WI38 (cell line): ENCODE measurements at regions not wholly inside any gene's neighbourhood (a gene's known extent, or its start where the extent isn't known, plus 50 kb on each side); places are given as distances from the start of the nearest gene placed in this dataset.
"Not testable (repeated sequence)": the region's sequence is repeated elsewhere in the genome, so short reads cannot be mapped to it uniquely, and the experiment has no call there.

Experiments
- H3K4me3 ChIP-seq: 2 replicates; pipeline ENCODE4 v1.5.1; 2011; ENCODE audit warnings: low read depth, mild to moderate bottlenecking, control low read depth, low read length
- TF ChIP-seq, protein P1 (sequence below): IDR thresholded peaks from 2 replicates; pipeline ENCODE4 v1.5.1; 2012; ENCODE audit warnings: low read depth, mild to moderate bottlenecking, control low read depth, low read length

DNA sequence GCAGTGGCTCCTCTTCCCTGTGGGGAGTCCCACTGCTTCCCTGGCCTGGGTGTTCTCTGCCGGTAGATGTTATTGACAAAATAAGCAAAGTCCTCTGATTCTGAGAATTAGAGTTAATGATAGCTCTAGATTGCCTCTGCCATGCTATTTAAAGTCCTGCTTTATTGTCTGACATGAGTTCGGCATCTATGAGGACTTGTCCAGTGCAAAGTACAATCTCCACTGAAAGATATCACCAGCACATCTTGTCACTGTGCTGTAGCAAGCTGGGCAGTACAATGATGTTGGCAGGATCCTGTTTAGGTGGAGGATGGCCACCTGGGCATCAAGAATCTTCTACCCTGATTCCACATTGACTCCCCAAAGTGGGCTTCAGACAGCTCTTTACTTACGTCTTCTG, 54.0 kb upstream of the ATP5PO start:
- H3K4me3 ChIP-seq: no peak overlapping the region

DNA sequence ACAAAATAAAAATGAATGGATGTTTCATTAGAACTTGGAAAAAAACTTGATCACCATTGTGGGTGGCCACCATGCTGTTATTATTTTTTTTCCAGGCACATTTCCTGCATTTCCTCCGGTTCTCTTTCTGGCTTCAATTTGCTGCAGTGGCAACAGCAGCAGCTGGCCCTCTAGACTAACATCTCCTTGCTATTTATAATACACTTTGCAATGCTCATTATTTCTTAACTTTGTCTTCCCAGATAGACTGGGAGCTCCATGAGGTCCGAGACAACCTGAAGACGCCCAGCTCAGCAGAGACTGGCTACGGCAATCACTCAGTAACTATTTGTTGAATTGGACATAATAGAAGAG, 53.4 kb upstream of the ATP5PO start:
- TF ChIP-seq, protein P1, sequence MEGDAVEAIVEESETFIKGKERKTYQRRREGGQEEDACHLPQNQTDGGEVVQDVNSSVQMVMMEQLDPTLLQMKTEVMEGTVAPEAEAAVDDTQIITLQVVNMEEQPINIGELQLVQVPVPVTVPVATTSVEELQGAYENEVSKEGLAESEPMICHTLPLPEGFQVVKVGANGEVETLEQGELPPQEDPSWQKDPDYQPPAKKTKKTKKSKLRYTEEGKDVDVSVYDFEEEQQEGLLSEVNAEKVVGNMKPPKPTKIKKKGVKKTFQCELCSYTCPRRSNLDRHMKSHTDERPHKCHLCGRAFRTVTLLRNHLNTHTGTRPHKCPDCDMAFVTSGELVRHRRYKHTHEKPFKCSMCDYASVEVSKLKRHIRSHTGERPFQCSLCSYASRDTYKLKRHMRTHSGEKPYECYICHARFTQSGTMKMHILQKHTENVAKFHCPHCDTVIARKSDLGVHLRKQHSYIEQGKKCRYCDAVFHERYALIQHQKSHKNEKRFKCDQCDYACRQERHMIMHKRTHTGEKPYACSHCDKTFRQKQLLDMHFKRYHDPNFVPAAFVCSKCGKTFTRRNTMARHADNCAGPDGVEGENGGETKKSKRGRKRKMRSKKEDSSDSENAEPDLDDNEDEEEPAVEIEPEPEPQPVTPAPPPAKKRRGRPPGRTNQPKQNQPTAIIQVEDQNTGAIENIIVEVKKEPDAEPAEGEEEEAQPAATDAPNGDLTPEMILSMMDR: no peak
- no peak overlapping the region for H3K4me3 ChIP-seq

More for the DNA sequence above, 54.0 kb upstream of the ATP5PO start:
- TF ChIP-seq, protein P1: no peak

DNA sequence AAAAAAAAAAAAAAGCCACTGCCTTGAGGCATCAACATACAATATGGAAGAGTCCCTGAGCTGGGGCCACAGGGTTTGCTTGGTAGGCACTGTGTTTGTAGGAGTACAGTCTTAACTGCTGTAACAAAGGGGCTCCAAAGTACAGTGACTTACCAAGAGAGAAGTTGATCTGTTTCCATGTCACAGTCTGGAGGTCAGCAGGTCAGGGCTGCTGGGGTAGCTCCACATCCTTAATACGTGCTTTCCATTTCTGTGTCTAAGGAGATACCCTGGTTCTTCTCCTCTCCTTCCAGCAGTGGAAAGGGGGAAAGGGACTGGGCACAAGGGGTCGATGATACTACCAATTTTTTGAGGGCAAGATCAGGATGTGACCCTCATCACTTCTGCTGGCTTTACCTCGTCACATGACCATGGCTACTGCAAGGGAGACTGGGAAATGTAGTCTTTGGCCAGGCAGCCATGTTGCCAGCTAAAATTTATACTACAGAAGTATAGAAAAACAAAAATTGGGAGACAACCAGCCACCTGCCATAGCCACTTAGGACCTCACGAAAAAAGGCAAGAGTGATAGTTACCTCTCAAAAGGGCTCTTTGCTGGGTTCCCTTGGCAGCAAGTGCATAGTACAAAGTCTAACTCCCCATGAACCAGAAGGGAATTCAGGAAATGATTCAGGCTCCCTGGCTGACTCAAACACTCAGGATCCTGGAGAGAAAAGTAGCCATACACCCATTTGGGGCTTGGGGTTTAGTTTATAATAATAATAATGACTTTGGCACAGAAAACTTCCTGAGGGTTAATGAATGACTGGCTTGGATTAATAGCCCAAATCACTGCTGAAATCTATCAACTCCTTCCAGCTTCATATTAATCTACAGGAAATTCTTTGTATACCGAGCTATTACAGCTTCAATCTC, 52.7 kb upstream of the ATP5PO start:
- no peak overlapping the region for H3K4me3 ChIP-seq
- TF ChIP-seq, protein P1: no peak

DNA sequence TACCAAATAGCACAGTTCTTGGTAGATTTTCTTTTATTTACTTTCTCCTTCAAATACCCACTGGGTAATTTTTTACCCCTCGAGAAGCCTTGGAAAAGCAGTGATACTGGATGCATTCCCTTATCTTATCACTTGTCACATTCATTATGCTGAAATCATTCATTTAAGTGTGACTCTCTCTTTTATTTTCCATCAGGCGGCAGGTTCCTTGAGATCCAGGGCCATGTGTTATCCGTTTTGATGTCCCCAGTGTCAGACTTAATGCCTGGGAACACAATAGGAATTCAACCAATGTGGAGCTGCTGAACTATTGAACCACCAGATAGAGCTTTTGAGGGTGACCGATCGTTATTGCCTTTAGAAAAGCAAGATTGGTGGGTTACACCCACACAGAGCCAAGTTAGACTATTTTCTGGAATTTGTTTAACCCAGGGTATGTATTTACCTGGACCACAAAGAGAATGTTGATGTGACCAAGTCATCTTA, 51.5 kb upstream of the ATP5PO start:
- no peak overlapping the region for H3K4me3 ChIP-seq
- TF ChIP-seq, protein P1: no peak

DNA sequence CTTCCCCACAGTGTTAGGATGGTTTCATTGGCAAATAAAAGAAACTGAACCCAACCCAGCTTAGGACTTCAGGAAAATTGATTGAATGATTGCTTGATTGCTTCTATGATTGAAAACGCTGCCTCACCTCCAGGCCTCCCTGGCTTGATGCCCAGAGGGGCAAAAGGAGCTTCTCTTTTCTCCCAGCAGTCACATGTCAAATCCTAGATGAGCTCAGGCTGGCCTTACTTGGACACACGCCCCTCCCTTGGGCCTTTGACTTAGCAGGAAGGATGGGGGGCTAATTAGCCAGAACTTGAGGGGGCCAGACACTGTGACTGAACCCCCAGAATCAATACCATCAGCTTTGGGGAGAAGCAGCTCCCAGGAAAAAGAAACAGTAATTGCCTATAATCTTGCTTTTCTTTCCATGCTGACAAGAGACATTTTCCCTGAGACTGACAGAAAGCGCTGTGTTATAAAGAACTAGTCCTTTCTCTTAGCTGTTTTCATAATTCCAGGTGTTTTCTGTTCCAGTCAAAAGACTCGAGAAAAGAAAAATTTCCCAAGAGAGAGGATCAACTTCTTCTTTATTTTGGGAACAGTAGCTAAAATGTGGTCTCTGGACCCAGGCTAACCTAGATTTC, 50.8 kb upstream of the ATP5PO start:
- no peak overlapping the region for H3K4me3 ChIP-seq
- TF ChIP-seq, protein P1: no peak

DNA sequence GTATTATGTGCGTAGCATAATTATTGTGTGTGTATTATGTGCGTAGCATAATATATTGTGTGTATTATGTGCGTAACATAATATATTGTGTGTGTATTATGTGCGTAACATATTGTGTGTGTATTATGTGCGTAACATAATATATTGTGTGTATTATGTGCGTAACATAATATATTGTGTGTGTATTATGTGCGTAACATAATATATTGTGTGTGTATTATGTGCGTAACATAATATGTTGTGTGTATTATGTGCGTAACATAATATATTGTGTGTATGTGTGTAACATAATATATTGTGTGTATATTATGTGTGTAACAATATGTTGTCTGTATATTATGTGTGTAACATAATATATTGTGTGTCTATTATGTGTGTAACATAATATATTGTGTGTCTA, 50.1 kb upstream of the ATP5PO start:
- not testable (repeated sequence) for H3K4me3 ChIP-seq
